SHP77 treated with DMSO at 0.1 percent for 48 hours (cell line): ENCODE measurements at regions not wholly inside any gene's neighbourhood (a gene's known extent, or its start where the extent isn't known, plus 50 kb on each side); places are given as distances from the start of the nearest gene placed in this dataset.

Experiments used
- DNase-seq: peaks from one replicate; lab custom pipeline; 2025; lab: John Stamatoyannopoulos, UW

DNA sequence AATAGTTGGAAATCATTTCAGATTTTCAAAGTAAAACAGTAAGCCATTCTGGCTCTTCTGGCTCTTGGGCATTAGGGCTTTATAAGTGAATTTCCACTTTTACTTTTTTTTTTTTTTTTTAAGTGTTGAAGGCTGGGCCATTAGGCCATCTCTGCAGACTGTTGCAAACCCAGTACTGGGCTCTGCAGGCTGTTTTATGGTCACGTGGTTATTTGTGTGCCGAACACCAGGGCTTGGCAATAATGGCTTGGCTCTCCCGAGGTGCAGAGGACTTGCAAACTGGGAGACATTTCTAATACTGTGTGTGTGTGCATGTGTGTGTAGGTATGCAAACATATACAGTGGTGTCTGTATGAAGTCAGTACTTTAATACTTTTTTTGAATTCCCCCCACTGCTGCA, 194.9 kb upstream of the CDH5 start:
- DNase-seq = no peak

GRCh38 chr16:66170989-66171388, 195.5 kb upstream of the CDH5 start:
- DNase-seq = no peak

DNA sequence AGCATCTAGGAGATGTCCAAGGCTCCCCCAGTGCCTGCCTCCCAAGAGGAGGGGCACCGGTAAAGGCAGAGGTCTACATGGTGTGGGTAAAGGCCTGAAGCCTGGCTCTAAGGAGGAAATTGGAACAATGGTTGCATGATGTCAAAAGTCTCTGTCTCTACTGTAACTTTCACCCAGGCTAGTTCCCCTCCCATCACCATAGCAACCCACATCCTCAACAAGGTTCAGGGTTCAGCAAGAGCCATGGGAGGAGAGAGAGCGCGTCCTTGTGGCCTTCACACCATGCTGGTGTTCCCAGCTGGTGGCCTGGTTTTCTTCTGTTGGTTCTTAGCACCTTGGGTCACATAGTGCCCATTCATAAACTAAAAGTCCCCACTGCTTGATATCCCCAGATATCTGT, 196.7 kb upstream of the CDH5 start:
- DNase-seq = no peak

GRCh38 chr16:66168777-66169176, 197.7 kb upstream of the CDH5 start:
- no peak for DNase-seq

DNA sequence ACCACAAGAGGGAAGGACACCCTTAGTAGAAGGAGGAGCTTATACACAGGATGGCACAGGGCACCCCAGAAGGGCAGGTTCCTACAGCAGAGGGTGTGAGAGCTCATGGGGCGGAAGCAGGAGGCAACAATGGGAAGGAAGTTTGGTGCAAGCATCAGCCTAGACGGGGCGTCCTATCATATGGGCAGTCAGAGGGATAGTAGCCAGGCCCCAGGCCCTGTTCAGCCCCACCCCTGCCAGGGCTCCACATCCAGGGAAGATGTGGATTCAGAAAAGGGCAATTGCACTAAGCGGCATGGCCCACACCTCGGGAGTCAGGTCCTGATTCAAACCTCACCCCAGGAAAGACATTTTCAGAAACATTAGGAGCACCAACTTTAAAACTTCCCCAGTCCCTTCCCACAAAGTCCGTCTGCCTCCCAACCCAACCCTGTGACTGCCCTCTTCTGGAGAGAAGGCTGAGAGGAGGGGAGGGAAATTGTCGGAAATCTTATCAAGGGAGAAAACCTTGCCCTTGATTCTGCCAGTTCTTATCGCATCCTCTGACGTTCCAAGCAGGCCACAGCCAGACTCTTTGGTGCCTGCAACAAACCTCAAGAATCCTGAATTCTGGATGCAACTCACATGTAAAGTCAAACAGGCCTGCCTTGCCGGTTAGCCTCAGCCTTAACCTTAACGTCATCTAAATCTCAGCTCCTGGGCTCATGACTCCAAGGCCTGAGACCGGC, 198.8 kb upstream of the CDH5 start:
- no peak for DNase-seq

DNA sequence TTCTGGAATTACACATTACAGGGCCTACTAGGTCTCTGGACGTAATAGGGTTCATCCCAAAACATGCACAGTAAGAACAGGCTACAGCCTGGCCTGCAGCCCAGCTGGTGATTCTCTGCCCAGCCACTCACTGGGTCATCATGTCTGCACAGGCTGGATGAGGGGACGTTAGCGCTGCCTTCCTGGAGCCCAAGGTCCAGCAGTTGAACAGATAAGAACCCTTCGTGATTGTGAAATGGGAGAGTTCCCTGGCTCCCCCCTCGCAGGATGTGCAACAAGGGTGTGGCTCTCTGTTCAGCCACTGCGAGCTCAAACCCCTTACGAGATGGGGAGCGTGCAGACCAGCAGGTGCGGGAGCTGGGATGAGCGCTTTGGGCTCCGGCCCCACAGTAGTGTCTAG, 200.0 kb upstream of the CDH5 start:
- DNase-seq = no peak

DNA sequence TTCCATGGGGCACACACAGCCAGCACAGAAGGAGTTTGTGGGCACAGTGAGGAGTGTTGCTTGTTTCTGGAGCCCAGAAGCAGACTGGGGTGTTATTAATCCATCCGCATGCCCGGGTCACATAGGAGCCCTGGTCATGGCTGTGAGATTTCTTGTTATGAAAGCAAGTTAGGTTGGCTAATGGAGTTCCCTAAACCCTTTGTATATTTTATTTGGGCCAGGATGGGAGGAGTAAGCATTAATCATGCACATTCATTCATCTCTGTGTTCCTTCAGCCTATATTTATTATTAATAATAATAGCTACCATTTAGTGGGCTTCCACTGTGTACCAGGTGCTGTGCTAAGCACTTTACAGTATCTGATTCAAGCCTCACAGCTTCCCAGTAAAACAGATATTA, 200.6 kb upstream of the CDH5 start:
- no peak for DNase-seq

GRCh38 chr16:66164581-66165247, 201.8 kb upstream of the CDH5 start:
- DNase-seq = no peak

DNA sequence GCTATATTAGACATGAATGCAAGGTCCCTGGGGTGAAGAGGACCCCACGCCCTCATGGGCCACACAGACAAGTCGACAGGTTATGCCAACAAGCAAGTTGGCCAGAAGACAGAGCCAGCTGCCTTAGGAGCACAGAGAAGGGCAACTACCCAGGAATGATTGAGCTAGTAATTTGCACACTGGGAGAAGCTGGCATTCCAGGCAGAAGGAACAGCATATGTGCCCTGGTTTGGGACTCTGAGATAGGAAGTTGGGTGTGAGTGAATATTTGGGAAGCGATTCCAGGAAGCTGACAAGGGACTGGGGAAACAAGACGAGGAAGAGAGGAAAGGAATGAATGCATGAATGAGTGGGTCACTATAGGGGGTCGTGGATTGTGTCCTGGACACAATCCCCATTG, 203.7 kb upstream of the CDH5 start:
- DNase-seq = no peak

DNA sequence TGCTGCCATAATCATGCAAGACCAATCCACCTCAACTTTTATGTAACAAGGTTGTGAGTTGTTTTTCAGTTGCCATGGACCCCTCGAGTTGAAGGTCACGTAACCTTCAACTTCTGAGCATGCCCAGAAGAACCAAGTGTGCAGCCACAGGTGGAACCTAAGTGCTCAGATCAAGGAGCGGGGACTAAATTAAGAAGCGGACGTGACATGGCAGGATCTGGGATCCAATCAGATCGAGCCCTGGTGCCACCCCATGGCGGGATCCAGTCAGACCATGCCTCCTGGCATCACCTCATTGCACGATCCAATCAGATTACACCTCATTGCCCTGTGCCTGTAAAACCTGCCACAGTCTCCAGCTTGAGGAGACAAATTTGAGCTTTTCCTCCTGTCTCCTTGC, 204.5 kb upstream of the CDH5 start:
- DNase-seq = no peak

GRCh38 chr16:66161269-66161668, 205.2 kb upstream of the CDH5 start:
- no peak for DNase-seq

DNA sequence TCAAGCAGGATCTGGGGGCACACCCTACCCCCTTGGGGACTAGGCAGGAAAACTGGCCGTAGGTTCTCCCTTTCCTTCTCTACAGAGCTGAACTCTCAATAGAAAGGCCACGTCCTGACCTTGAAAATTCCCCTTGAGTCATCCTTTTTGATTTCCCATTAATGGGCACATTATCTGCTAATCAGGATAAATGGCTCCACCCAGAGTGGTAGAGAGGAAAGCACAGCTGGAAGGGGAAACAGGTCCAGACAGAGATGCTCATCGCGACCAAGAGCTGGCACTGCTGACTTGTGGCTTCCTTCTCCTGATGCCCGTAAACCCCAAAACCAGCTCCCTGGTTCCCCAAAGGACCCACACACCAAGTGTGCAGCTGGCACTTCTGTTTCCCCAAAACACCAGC, 206.5 kb upstream of the CDH5 start:
- no peak for DNase-seq

GRCh38 chr16:66156538-66156937, 210.0 kb upstream of the CDH5 start:
- DNase-seq = no peak

DNA sequence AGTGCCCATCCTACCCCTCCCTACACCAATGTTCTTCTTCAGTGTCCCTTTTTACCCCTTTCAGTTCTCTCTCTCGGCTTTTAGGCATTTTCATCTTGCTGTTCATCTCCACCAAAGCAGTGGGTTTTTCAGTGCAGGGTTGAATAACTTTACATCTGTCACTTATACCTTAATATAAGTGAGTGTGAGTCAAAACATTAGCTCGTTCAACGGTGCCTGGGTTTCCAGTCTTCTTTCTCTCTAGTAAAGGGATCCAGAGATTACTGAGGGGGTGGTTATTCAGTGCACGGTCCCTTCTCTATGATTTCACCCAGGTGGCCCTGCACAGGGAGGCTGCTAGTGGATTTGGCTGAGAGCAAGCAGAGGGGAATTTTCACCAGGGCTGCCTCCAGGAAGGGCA, 210.6 kb upstream of the CDH5 start:
- no peak for DNase-seq

GRCh38 chr16:66154801-66155200, 211.7 kb upstream of the CDH5 start:
- no peak for DNase-seq

GRCh38 chr16:66152823-66153393, 213.6 kb upstream of the CDH5 start:
- no peak for DNase-seq

GRCh38 chr16:66152181-66152580, 214.3 kb upstream of the CDH5 start:
- DNase-seq = no peak

- DNase-seq = no peak
Measured at GRCh38 chr16:66150698-66151482, 215.6 kb upstream of the CDH5 start.

DNA sequence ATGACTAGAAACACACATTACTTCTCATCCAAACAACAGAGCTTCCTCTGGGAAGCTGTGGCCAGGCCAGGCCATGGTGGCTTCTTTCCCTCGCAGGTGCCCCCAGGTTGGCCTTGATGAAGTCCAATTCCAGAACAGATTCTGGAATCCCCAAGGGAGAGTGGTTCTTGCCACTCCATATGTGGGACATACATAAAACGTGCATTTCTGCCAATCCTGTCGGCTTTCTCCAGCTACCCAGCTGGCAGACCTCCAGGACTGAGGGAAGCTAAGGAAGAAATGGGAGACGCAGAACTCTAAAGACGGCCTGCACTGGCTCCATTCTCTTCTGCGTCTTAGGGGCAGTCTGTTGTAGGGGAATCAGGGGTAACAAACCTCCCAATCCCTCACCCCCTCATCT, 219.2 kb upstream of the CDH5 start:
- no peak for DNase-seq

DNA sequence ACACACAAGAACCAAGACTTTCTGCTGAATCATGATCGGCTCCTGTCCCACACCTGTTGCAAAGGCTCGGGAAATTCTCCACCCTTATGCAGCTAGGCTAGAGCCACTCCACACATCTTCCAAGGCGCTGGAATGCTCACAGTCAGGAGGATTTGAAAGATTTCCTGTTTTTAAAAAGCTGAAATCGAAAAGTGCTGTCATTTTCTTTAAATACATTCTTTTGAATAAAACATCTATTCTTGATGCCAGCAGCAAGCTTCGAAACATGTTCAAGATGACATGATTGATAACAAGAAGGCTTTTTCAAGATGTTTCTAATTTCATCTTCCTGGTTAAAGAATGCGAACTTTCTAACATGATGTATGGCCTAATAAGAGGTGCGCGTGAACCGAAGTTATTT, 219.7 kb upstream of the CDH5 start:
- DNase-seq = no peak

- DNase-seq = no peak
Measured at GRCh38 chr16:66144641-66145040, 221.8 kb upstream of the CDH5 start.

GRCh38 chr16:66143415-66143814, 223.1 kb upstream of the CDH5 start:
- DNase-seq = no peak

- DNase-seq = no peak
Measured at GRCh38 chr16:66141885-66142284, 224.6 kb upstream of the CDH5 start.
